B cell (primary cell): ENCODE measurements at regions not wholly inside any gene's neighbourhood (a gene's known extent, or its start where the extent isn't known, plus 50 kb on each side); places are given as distances from the start of the nearest gene placed in this dataset.

Source experiments
- ATAC-seq: fragments of 200-7000 bp; cut with Tn5 transposase; one replicate; pipeline ENCODE4 v1.10.0; 2021; ENCODE audit warnings: low read depth, mild to moderate bottlenecking, moderate number of reproducible peaks, moderate library complexity
- CTCF ChIA-PET: fragments of 350-600 bp; sonication (Branson Sonifier 250); formaldehyde crosslinking; loops from one replicate; lab custom pipeline; 2021; ENCODE audit warnings: antibody characterized with exemption, inconsistent platforms; lab: Charles Lee
- POLR2A ChIA-PET: fragments of 350-600 bp; sonication (Branson Sonifier 250); formaldehyde crosslinking; loops from one replicate; lab custom pipeline; 2021; ENCODE audit warnings: antibody characterized with exemption; lab: Charles Lee
- DNase-seq: peaks from one replicate; pipeline ENCODE4 v3.0.0; 2013
- H2AFZ ChIP-seq: 2 replicates; pipeline ENCODE4 v1.6.1; 2012; ENCODE audit warnings: mild to moderate bottlenecking, low read depth, low read length; ENCODE audit not compliant: insufficient read depth, poor library complexity, severe bottlenecking
- H3K27ac ChIP-seq, 2 donors: 1 replicate in 1 of 2; 2 replicates in 1 of 2; pipeline ENCODE4 v1.5.1; 2012 to 2013; ENCODE audit warnings: low read length in 2 of 2, mild to moderate bottlenecking in 2 of 2, moderate library complexity in 1 of 2
- H3K27me3 ChIP-seq, 4 experiments: fragments of 200-600 bp in 1 of 4; sonication (generic) in 1 of 4; replicated peaks in 1 of 4; 1 replicate in 2 of 4; 2 replicates in 2 of 4; pipeline versions ENCODE4 v1.6.1 to v1.7.0; 2013 to 2016; ENCODE audit warnings: low read length in 3 of 4, mild to moderate bottlenecking in 2 of 4, mixed read lengths in 1 of 4, moderate library complexity in 1 of 4; ENCODE audit not compliant: insufficient read depth in 4 of 4, control insufficient read depth in 3 of 4; ENCODE audit errors: control extremely low read depth in 1 of 4
- H3K36me3 ChIP-seq, 2 experiments: replicated peaks in 1 of 2; 1 replicate in 1 of 2; 2 replicates in 1 of 2; pipeline versions ENCODE4 v1.6.1 to v1.7.1; 2013; ENCODE audit warnings: low read length in 1 of 2; ENCODE audit not compliant: insufficient read depth in 2 of 2, control insufficient read depth in 1 of 2; ENCODE audit errors: control extremely low read depth in 1 of 2, extremely low read depth in 1 of 2
- H3K4me1 ChIP-seq, 2 donors: fragments of 200-600 bp in 1 of 2; sonication (generic) in 1 of 2; 1 replicate in 1 of 2; 2 replicates in 1 of 2; pipeline versions ENCODE4 v1.5.1 to v1.6.1; 2013 to 2017; ENCODE audit warnings: low read length in 2 of 2; ENCODE audit not compliant: control insufficient read depth in 2 of 2, insufficient read depth in 2 of 2
- H3K4me2 ChIP-seq: replicated peaks from 2 replicates; pipeline ENCODE3; 2012; ENCODE audit warnings: mild to moderate bottlenecking, low read depth, low read length; ENCODE audit not compliant: poor library complexity, severe bottlenecking
- H3K4me3 ChIP-seq, 5 experiments: fragments of 200-600 bp in 1 of 5; sonication (generic) in 1 of 5; 1 replicate in 3 of 5; 2 replicates in 2 of 5; pipeline versions ENCODE4 v1.5.1 to v1.7.0; 2011 to 2016; ENCODE audit warnings: low read length in 4 of 5, mild to moderate bottlenecking in 4 of 5, low read depth in 2 of 5, control low read depth in 1 of 5, moderate library complexity in 1 of 5; ENCODE audit not compliant: insufficient read depth in 1 of 5; ENCODE audit errors: control extremely low read depth in 1 of 5, extremely low read depth in 1 of 5
- H3K79me2 ChIP-seq: fragments of 200-600 bp; sonication (generic); one replicate; pipeline ENCODE4 v1.6.0; 2016; ENCODE audit warnings: low read length; ENCODE audit not compliant: control insufficient read depth, insufficient read depth
- H3K9ac ChIP-seq: fragments of 200-600 bp; sonication (generic); 2 replicates; pipeline ENCODE4 v1.6.1; 2017; ENCODE audit warnings: mild to moderate bottlenecking, low read length, moderate library complexity
- H3K9me3 ChIP-seq, 3 donors: one replicate each; pipeline versions ENCODE4 v1.6.1 to v1.7.1; 2013; ENCODE audit warnings: low read length in 2 of 3; ENCODE audit not compliant: control insufficient read depth in 2 of 3, insufficient read depth in 1 of 3; ENCODE audit errors: control extremely low read depth in 1 of 3
- H4K20me1 ChIP-seq: 2 replicates; pipeline ENCODE4 v1.6.0; 2012; ENCODE audit warnings: mild to moderate bottlenecking, low read length; ENCODE audit not compliant: insufficient read depth, control insufficient read depth, poor library complexity, severe bottlenecking
- H3K27ac Mint-ChIP-seq: one replicate; pipeline ENCODE4 v1.8.0; 2021; ENCODE audit warnings: mixed read lengths
- H3K27me3 Mint-ChIP-seq: one replicate; pipeline ENCODE4 v1.8.0; 2021; ENCODE audit warnings: mixed read lengths
- H3K4me1 Mint-ChIP-seq: one replicate; pipeline ENCODE4 v1.8.0; 2021; ENCODE audit warnings: mixed read lengths
- H3K4me3 Mint-ChIP-seq: one replicate; pipeline ENCODE4 v1.8.0; 2021; ENCODE audit warnings: mixed read lengths
- H3K9me3 Mint-ChIP-seq: one replicate; pipeline ENCODE4 v1.8.0; 2022; ENCODE audit warnings: mixed read lengths; ENCODE audit not compliant: insufficient read depth
- CTCF ChIP-seq: fragments of 200-600 bp; IDR thresholded peaks from one replicate; pipeline ENCODE4 v1.8.0; 2022; ENCODE audit warnings: antibody characterized with exemption, mild to moderate bottlenecking
- EZH2 ChIP-seq: IDR thresholded peaks from 2 replicates; pipeline ENCODE4 v1.6.1; 2012; ENCODE audit warnings: borderline replicate concordance, low read depth, mild to moderate bottlenecking, moderate library complexity, low read length; ENCODE audit not compliant: insufficient read depth, poor library complexity, severe bottlenecking
- WGBS: methylation state at CpG from one replicate; pipeline ENCODE4 v1.1.5; 2013; ENCODE audit warnings: missing lambda C conversion rate; ENCODE audit not compliant: insufficient coverage; 5-methylcytosine and 5-hydroxymethylcytosine counted together
- intact Hi-C: fragments of 100-400 bp; cut with micrococcal nuclease; formaldehyde crosslinking; loops from one replicate; pipeline ENCODE4 v1.10.0; 2022

GRCh38 chr1:56297904-56298303, 281.5 kb downstream of the PLPP3 start:
- POLR2A ChIA-PET, result no interaction called here
- H3K4me1 Mint-ChIP-seq, result peaks cover 15% of the 10 kb centered on the region
- WGBS, result no CpG with 5 or more reads among the region's 2 CpGs
- no peak for ATAC-seq
- no peak overlapping the region for H3K4me3 Mint-ChIP-seq
- no peak overlapping the region for H2AFZ ChIP-seq
- CTCF ChIA-PET, result no interaction called here
- no peak overlapping the region for H3K27ac ChIP-seq
- H4K20me1 ChIP-seq, result no peaks in the 10 kb centered on the region
- no peak for DNase-seq
- H3K9ac ChIP-seq, result no peak overlapping the region
- H3K27ac Mint-ChIP-seq, result no peak overlapping the region
- peaks cover 9 to 12% of the 10 kb centered on the region in 2 donors for H3K4me1 ChIP-seq
- no peaks in the 10 kb centered on the region for H3K27me3 ChIP-seq
- H3K4me2 ChIP-seq, result no peak overlapping the region
- intact Hi-C loops, result no loop called here
- no peaks in the 10 kb centered on the region for H3K36me3 ChIP-seq
- H3K79me2 ChIP-seq, result no peaks in the 10 kb centered on the region
- H3K27me3 Mint-ChIP-seq, result no peaks in the 10 kb centered on the region
- no peak for TF ChIP-seq EZH2
- TF ChIP-seq CTCF, result no peak
- no peaks in the 10 kb centered on the region for H3K9me3 ChIP-seq
- no peaks in the 10 kb centered on the region for H3K9me3 Mint-ChIP-seq
- H3K4me3 ChIP-seq, result no peak overlapping the region

GRCh38 chr1:56297208-56297607, 282.2 kb downstream of the PLPP3 start:
- Histone ChIP-seq H3K4me3 (no peak overlapping the region), H3K9me3 (no peaks in the 10 kb centered on the region), H4K20me1 (no peaks in the 10 kb centered on the region), H3K4me2 (no peak overlapping the region), H3K36me3 (no peaks in the 10 kb centered on the region), H3K9ac (no peak overlapping the region), H3K27me3 (no peaks in the 10 kb centered on the region), H2AFZ (no peak overlapping the region), H3K79me2 (no peaks in the 10 kb centered on the region), H3K4me1 (peaks cover 9 to 12% of the 10 kb centered on the region in 2 donors), H3K27ac (no peak overlapping the region)
- no peak for TF ChIP-seq EZH2
- no peak for TF ChIP-seq CTCF
- no peak for ATAC-seq
- Mint-ChIP-seq H3K27me3 (no peaks in the 10 kb centered on the region), H3K9me3 (no peaks in the 10 kb centered on the region), H3K4me1 (peaks cover 15% of the 10 kb centered on the region), H3K4me3 (no peak overlapping the region), H3K27ac (no peak overlapping the region)
- no CpG with 5 or more reads among the region's 2 CpGs for WGBS
- DNase-seq, result no peak
- ChIA-PET POLR2A (no interaction called here), CTCF (no interaction called here)
- intact Hi-C loops, result no loop called here
